K562 (cell line): ENCODE measurements at regions not wholly inside any gene's neighbourhood (a gene's known extent, or its start where the extent isn't known, plus 50 kb on each side); places are given as distances from the start of the nearest gene placed in this dataset.
"Not testable (repeated sequence)": the region's sequence is repeated elsewhere in the genome, so short reads cannot be mapped to it uniquely, and the experiment has no call there.

Experiments used
- ATAC-seq: fragments of 200-7000 bp; cut with Tn5 transposase; 3 replicates; pipeline ENCODE4 v1.9.1; 2020; ENCODE audit warnings: moderate library complexity
- BruUV-seq: library from RNA; stranded (reverse); fragments of 400-500 nt; replicated peaks from 2 replicates; lab custom pipeline; 2021; lab: Mats Ljungman, UMichigan
- CTCF ChIA-PET: fragments of 300-600 bp; formaldehyde crosslinking; extraction: SDS; loops from one replicate; lab custom pipeline; 2021; ENCODE audit warnings: low intra/inter-chr PET ratio; lab: Yijun Ruan, JAX
- POLR2A ChIA-PET: fragments of 300-600, 350-650 bp; sonication (Branson Sonifier 250); formaldehyde crosslinking; extraction: SDS; loops from one replicate; lab custom pipeline; 2021; ENCODE audit warnings: antibody characterized with exemption, inconsistent platforms; lab: Yijun Ruan, JAX
- DNase-seq, 4 experiments: peaks; one replicate each; pipeline versions ENCODE4 v3.0.0 to v3.0.0-alpha.2; 2011 to 2018; ENCODE audit warnings: low spot score in 3 of 4, mixed read lengths in 3 of 4; ENCODE audit errors: extremely low read depth in 1 of 4
- FAIRE-seq: peaks from 2 replicates; lab custom pipeline; 2011; peaks lifted over from hg19 to GRCh38; lab: Jason Lieb, UNC
- H2AFZ ChIP-seq: 2 replicates; pipeline ENCODE4 v1.6.0; 2011; ENCODE audit warnings: low read depth, low read length, control low read depth, inconsistent platforms
- H3K27ac ChIP-seq: fragments of 200-600 bp; 3 replicates; pipeline ENCODE4 v1.8.0; 2011; ENCODE audit warnings: low read depth, mild to moderate bottlenecking, control low read depth, inconsistent platforms, low read length, moderate library complexity, mixed read lengths; ENCODE audit errors: extremely low read depth
- H3K27me3 ChIP-seq, 2 experiments: fragments of 300-600 bp in 1 of 2; 2 replicates in 1 of 2; 3 replicates in 1 of 2; pipeline versions ENCODE4 v1.6.0 to v1.8.0; 2011; ENCODE audit warnings: inconsistent platforms in 2 of 2, low read length in 2 of 2, mild to moderate bottlenecking in 1 of 2, mixed read lengths in 1 of 2, moderate library complexity in 1 of 2; ENCODE audit not compliant: control insufficient read depth in 2 of 2, insufficient read depth in 2 of 2
- H3K36me3 ChIP-seq: fragments of 300-600 bp; 3 replicates; pipeline ENCODE4 v1.8.0; 2011; ENCODE audit warnings: mild to moderate bottlenecking, low read length, inconsistent platforms; ENCODE audit not compliant: control insufficient read depth, insufficient read depth
- H3K4me1 ChIP-seq, 2 experiments: fragments of 200-600 bp in 1 of 2; replicated peaks in 1 of 2; 2 replicates in 1 of 2; 3 replicates in 1 of 2; pipeline versions ENCODE4 v1.5.1 to v1.8.0; 2011; ENCODE audit warnings: inconsistent platforms in 2 of 2, low read length in 2 of 2, mild to moderate bottlenecking in 1 of 2, mixed read lengths in 1 of 2, moderate library complexity in 1 of 2; ENCODE audit not compliant: control insufficient read depth in 2 of 2, insufficient read depth in 2 of 2
- H3K4me2 ChIP-seq: 2 replicates; pipeline ENCODE4 v1.6.1; 2011; ENCODE audit warnings: low read length, control low read depth, inconsistent platforms, mixed read lengths; ENCODE audit not compliant: insufficient read depth
- H3K4me3 ChIP-seq: fragments of 200-600 bp; sonication (generic), shearing (Covaris generic); 2 replicates; pipeline ENCODE4 v1.5.1; 2016; ENCODE audit warnings: control low read depth, inconsistent platforms
- H3K79me2 ChIP-seq: fragments of 200-600 bp; 3 replicates; pipeline ENCODE4 v1.8.0; 2011; ENCODE audit warnings: low read length, inconsistent platforms; ENCODE audit not compliant: control insufficient read depth, insufficient read depth
- H3K9ac ChIP-seq, 2 experiments: 2 replicates each; pipeline versions ENCODE4 v1.6.0 to v1.6.1; 2011; ENCODE audit warnings: low read depth in 2 of 2, low read length in 2 of 2, control low read depth in 1 of 2, inconsistent platforms in 1 of 2, mild to moderate bottlenecking in 1 of 2, mixed read lengths in 1 of 2; ENCODE audit not compliant: insufficient read depth in 1 of 2
- H3K9me1 ChIP-seq: one replicate; pipeline ENCODE4 v1.6.0; 2011; ENCODE audit warnings: inconsistent platforms, mild to moderate bottlenecking, low read length, moderate library complexity; ENCODE audit not compliant: control insufficient read depth, insufficient read depth
- H3K9me3 ChIP-seq: replicated peaks from 2 replicates; pipeline ENCODE4 v1.5.1; 2011; ENCODE audit warnings: low read depth, low read length, inconsistent platforms; ENCODE audit not compliant: control insufficient read depth, insufficient read depth
- H4K20me1 ChIP-seq: replicated peaks from 2 replicates; pipeline ENCODE4 v1.6.1; 2011; ENCODE audit warnings: low read length, inconsistent platforms, mixed read lengths; ENCODE audit not compliant: control insufficient read depth, insufficient read depth
- ARHGAP35 ChIP-seq: fragments of 450-650 bp; IDR thresholded peaks from 2 replicates; pipeline ENCODE4 v1.6.1; 2018; ENCODE audit not compliant: partially characterized antibody
- BCOR ChIP-seq: fragments of 450-650 bp; IDR thresholded peaks from 2 replicates; pipeline ENCODE4 v1.6.1; 2016
- DACH1 ChIP-seq: fragments of 450-650 bp; IDR thresholded peaks from 2 replicates; pipeline ENCODE4 v1.6.1; 2018; ENCODE audit not compliant: partially characterized antibody
- GABPA ChIP-seq: fragments of 200-800 bp; sonication (Bioruptor generic); conservative IDR thresholded peaks from 2 replicates; pipeline ENCODE4 v1.6.1; 2016; ENCODE audit warnings: low read depth, missing genetic modification characterization, missing compliant biosample characterization
- MEF2A ChIP-seq: IDR thresholded peaks from 2 replicates; pipeline ENCODE4 v1.6.1; 2011; ENCODE audit warnings: low read depth, mild to moderate bottlenecking, low read length, moderate library complexity; ENCODE audit not compliant: control insufficient read depth
- NFRKB ChIP-seq: fragments of 450-650 bp; IDR thresholded peaks from 2 replicates; pipeline ENCODE4 v1.6.1; 2016; ENCODE audit warnings: low read depth
- NR2F6 ChIP-seq: fragments of 450-650 bp; formaldehyde crosslinking; IDR thresholded peaks from 2 replicates; pipeline ENCODE4 v1.4.0; 2020; ENCODE audit warnings: mild to moderate bottlenecking
- WGBS: fragments of 100-300 bp; shearing (Covaris generic); methylation state at CpG from one replicate; pipeline ENCODE4 v1.1.6; 2016; ENCODE audit warnings: low coverage, mixed read lengths; ENCODE audit not compliant: insufficient coverage; ENCODE audit errors: missing lambda C conversion rate; 5-methylcytosine and 5-hydroxymethylcytosine counted together
- in situ Hi-C: fragments of 300-500 bp; cut with MboI; formaldehyde crosslinking; loops from 4 replicates; pipeline ENCODE4 v1.15.0; 2018; ENCODE audit warnings: inconsistent platforms, mixed read lengths
- intact Hi-C: fragments of 100-400 bp; cut with micrococcal nuclease; formaldehyde crosslinking; loops from 2 replicates; pipeline ENCODE4 v1.14.2; 2022
- TF ChIP-seq, protein P1 (sequence below), 2 experiments: fragments of 450-650 bp; conservative IDR thresholded peaks; 2 replicates each; pipeline ENCODE4 v1.6.1; 2017; ENCODE audit warnings: mild to moderate bottlenecking in 2 of 2, moderate library complexity in 2 of 2
- TF ChIP-seq, protein P2 (sequence below): sonication (generic); formaldehyde crosslinking; IDR thresholded peaks from 2 replicates; pipeline ENCODE4 v1.8.1; 2023; ENCODE audit warnings: mild to moderate bottlenecking, missing genetic modification reagents

DNA sequence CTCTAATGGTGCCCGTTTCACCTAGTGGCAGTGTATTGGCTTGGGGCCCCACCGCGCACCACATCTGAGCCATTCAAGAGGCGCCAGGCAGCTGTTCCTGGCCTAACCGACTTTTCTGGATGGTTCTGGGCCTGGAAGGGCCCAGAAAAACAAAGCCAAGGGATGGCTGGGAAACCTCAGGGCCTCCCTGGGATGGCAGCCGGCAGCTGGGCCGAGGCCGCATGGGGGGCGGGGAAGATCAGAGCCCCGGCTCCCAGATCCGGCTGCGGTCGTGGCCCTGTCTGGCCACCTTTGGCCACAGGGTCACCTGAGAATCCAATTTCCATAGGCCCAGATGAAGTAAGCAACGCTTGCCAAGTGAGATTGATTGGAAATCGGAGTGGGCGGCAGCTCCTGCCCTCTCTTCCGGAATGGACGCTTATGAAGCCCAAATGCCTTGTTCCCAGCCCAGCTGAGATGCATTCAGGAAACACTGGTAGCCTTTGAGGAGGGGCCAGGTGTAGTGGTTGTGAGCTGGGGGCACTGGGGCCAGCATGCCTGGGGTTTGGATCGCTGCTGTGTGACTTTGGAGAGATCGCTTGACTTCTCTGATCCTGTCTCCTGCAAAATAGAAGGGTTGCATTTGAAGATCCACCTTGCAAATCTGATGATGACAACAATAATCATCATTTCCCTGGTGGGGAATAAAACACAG, 163.8 kb upstream of the GSE1 start (continued):
- TF ChIP-seq ARHGAP35 (no peak), NFRKB (no peak), MEF2A (no peak), BCOR (peak; percentile 98), DACH1 (no peak)

DNA sequence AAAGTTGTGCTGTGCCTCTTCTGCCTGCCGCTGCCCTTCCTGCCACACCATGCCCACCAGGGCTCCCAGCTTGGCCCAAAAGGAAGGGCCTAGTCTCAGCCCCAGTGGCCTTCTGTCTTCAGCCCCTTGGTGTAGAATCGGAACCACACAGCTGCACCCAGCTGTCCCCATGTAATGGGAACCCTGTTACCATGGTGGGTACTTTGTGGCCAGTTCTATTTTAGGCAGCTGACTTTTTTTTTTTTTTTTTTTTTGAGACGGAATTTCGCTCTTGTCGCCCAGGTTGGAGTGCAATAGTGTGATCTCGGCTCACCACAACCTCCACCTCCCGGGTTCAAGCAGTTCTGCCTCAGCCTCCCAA, 163.3 kb upstream of the GSE1 start:
- ChIA-PET POLR2A (interaction anchor here (1.2 kb wide), 1 partner anchor 11 kb away, joined by 3 read pairs; no protein-coding TSS in a partner anchor), CTCF (no interaction called here)
- FAIRE-seq (no peak), ATAC-seq (no peak), DNase-seq (no peak)
- no peaks in the 10 kb centered on the region for H3K9me1 ChIP-seq
- peaks cover 7% of the 10 kb centered on the region for H4K20me1 ChIP-seq
- no TSS peak for BruUV-seq
- no peak overlapping the region for H3K9ac ChIP-seq
- H3K4me3 ChIP-seq, result no peak overlapping the region
- H3K4me2 ChIP-seq, result no peak overlapping the region
- no peak overlapping the region for H3K27ac ChIP-seq
- no peaks in the 10 kb centered on the region for H3K79me2 ChIP-seq
- H3K36me3 ChIP-seq, result no peaks in the 10 kb centered on the region
- intact Hi-C loops, result no loop called here
- H2AFZ ChIP-seq, result no peak overlapping the region
- H3K9me3 ChIP-seq, result no peaks in the 10 kb centered on the region
- peaks cover 0 to 73% of the 10 kb centered on the region in 2 experiments; a peak in 3 of 5 replicates for H3K4me1 ChIP-seq
- in situ Hi-C loops, result no loop called here
- no peaks in the 10 kb centered on the region for H3K27me3 ChIP-seq
- no peak for TF ChIP-seq NR2F6 (CRISPR knock-in tag)
- TF ChIP-seq, protein P1, sequence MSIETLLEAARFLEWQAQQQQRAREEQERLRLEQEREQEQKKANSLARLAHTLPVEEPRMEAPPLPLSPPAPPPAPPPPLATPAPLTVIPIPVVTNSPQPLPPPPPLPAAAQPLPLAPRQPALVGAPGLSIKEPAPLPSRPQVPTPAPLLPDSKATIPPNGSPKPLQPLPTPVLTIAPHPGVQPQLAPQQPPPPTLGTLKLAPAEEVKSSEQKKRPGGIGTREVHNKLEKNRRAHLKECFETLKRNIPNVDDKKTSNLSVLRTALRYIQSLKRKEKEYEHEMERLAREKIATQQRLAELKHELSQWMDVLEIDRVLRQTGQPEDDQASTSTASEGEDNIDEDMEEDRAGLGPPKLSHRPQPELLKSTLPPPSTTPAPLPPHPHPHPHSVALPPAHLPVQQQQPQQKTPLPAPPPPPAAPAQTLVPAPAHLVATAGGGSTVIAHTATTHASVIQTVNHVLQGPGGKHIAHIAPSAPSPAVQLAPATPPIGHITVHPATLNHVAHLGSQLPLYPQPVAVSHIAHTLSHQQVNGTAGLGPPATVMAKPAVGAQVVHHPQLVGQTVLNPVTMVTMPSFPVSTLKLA (conservative IDR thresholded peaks at IDR 0.05), result no peak
- TF ChIP-seq MEF2A, result 0 out of 2 replicates have a peak, but pooled peaks have one; percentile 19
- TF ChIP-seq GABPA (tag), result no peak
- TF ChIP-seq, protein P2, sequence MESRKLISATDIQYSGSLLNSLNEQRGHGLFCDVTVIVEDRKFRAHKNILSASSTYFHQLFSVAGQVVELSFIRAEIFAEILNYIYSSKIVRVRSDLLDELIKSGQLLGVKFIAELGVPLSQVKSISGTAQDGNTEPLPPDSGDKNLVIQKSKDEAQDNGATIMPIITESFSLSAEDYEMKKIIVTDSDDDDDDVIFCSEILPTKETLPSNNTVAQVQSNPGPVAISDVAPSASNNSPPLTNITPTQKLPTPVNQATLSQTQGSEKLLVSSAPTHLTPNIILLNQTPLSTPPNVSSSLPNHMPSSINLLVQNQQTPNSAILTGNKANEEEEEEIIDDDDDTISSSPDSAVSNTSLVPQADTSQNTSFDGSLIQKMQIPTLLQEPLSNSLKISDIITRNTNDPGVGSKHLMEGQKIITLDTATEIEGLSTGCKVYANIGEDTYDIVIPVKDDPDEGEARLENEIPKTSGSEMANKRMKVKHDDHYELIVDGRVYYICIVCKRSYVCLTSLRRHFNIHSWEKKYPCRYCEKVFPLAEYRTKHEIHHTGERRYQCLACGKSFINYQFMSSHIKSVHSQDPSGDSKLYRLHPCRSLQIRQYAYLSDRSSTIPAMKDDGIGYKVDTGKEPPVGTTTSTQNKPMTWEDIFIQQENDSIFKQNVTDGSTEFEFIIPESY (CRISPR knock-in tag), result no peak
- 70% methylated on average over 2 of the region's 7 CpGs for WGBS

DNA sequence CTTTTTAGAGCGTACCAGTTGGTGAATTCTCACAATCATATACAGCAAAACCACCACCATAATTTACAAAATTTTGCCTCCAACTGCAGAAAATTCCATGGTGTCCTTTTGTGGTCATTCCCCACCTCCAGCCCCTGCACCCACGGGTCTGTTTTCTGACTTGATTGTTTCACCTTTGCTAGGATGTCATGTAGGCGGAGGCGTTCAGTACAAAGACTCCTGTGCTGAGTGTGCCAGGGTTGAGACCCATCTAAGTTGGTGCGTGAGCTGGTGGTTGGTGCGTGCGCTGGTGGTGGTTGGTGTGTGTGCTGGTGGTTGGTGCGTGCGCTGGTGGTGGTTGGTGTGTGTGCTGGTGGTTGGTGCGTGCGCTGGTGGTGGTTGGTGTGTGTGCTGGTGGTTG, 162.0 kb upstream of the GSE1 start:
- H3K9ac ChIP-seq, H2AFZ ChIP-seq, H3K9me1 ChIP-seq, H3K4me2 ChIP-seq, H3K27me3 ChIP-seq, CTCF ChIA-PET, intact Hi-C loops, H3K4me3 ChIP-seq, BruUV-seq, ATAC-seq, FAIRE-seq, POLR2A ChIA-PET, H3K9me3 ChIP-seq, DNase-seq, H3K27ac ChIP-seq, H3K36me3 ChIP-seq, in situ Hi-C loops, H3K79me2 ChIP-seq: not testable (repeated sequence)
- Histone ChIP-seq H4K20me1 (peaks cover 15% of the 10 kb centered on the region), H3K4me1 (peaks cover 9 to 72% of the 10 kb centered on the region in 2 experiments; a peak in 4 of 5 replicates)
- WGBS, result 68% methylated on average over 9 of the region's 11 CpGs
